DOHH2 (cell line): ENCODE measurements at regions not wholly inside any gene's neighbourhood (a gene's known extent, or its start where the extent isn't known, plus 50 kb on each side); places are given as distances from the start of the nearest gene placed in this dataset.

Experiments used
- EZH2phosphoT487 ChIP-seq: fragments of 200-600 bp; sonication (generic); IDR thresholded peaks from 2 replicates; pipeline ENCODE4 v1.6.1; 2017; ENCODE audit warnings: borderline replicate concordance, mild to moderate bottlenecking, antibody characterized with exemption, low read length, moderate library complexity, mixed read lengths
- TF ChIP-seq, protein P1 (sequence below): fragments of 200-600 bp; sonication (generic); IDR thresholded peaks from one replicate; pipeline ENCODE4 v1.5.1; 2014; ENCODE audit warnings: antibody characterized with exemption, mild to moderate bottlenecking, low read depth, low read length; ENCODE audit not compliant: poor library complexity, severe bottlenecking

DNA sequence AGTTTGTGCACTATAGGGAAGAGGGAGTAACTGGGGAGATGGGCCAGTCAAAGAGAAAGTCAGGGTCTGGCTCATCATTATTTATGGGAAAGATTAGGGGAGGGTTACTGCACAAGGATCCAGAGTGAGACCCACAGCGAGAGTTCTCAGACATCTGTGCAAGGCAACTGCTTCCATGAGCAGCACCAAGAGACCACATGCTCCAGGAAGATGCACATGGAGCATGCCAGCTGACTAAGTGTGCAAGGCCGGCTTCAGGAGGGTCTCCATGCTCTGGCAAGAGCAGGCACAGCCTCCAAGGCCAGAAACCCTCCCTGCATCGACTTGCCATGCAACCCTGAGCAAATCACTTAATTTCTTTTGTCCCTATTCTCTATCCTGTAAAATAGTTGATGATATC lies 616.9 kb downstream of the CSNK1G3 start:
- TF ChIP-seq, protein P1, sequence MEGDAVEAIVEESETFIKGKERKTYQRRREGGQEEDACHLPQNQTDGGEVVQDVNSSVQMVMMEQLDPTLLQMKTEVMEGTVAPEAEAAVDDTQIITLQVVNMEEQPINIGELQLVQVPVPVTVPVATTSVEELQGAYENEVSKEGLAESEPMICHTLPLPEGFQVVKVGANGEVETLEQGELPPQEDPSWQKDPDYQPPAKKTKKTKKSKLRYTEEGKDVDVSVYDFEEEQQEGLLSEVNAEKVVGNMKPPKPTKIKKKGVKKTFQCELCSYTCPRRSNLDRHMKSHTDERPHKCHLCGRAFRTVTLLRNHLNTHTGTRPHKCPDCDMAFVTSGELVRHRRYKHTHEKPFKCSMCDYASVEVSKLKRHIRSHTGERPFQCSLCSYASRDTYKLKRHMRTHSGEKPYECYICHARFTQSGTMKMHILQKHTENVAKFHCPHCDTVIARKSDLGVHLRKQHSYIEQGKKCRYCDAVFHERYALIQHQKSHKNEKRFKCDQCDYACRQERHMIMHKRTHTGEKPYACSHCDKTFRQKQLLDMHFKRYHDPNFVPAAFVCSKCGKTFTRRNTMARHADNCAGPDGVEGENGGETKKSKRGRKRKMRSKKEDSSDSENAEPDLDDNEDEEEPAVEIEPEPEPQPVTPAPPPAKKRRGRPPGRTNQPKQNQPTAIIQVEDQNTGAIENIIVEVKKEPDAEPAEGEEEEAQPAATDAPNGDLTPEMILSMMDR = no peak
- TF ChIP-seq EZH2phosphoT487 = no peak
